ENCODE measurements at regions not wholly inside any gene's neighbourhood (a gene's known extent, or its start where the extent isn't known, plus 50 kb on each side); places are given as distances from the start of the nearest gene placed in this dataset.

DNA sequence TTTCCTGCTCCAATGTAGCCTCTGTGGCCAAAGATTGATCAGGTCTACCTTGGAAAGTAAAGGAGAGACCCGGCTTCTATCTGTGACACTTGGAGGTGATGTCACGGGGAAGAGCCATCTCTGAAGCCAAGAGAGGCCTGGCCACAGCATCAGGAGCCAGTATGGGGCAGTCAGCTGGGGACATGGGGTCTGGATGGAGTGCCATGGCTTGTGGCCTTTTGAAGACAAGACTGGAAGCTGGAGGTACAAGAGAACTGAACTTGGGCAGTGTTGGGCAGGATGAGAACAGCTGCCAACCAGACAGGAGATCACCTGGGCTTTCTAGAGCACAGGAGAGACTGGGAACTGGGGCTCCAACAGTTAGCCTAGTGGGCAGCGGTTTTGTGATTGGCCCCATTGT lies 190.7 kb downstream of the TENT4A start:
- POLR2A ChIA-PET (ENCODE audit: unreplicated experiment) = no interaction called here
- intact Hi-C loops (cut with micrococcal nuclease) = no loop called here
- H4K8ac ChIP-seq (ENCODE audit: low read depth in 2 of 2, low read length in 2 of 2) = no peak overlapping the region

More for the DNA sequence above, 190.7 kb downstream of the TENT4A start:
- no peak overlapping the region for H4K91ac ChIP-seq (ENCODE audit: insufficient read depth, low read depth, low read length)
- no peak overlapping the region for H3K9ac ChIP-seq (ENCODE audit: low read depth, low read length)
- H4K5ac ChIP-seq (ENCODE audit: low read depth, low read length) = no peak overlapping the region
- no peak overlapping the region for H3K23ac ChIP-seq (ENCODE audit: low read depth, low read length)
- no peak overlapping the region for H3K27ac ChIP-seq (ENCODE audit: insufficient read depth, low read length)
- peaks cover 42% of the 10 kb centered on the region for H3K9me3 ChIP-seq (ENCODE audit: control insufficient read depth, insufficient read depth, low read length)
- no peaks in the 10 kb centered on the region for H3K27me3 ChIP-seq (ENCODE audit: control insufficient read depth, insufficient read depth, low read length)
- no peaks in the 10 kb centered on the region for H3K36me3 ChIP-seq (ENCODE audit: control insufficient read depth, insufficient read depth, low read length)
- CTCF ChIA-PET = no interaction called here
- H3K4ac ChIP-seq (ENCODE audit: low read depth, low read length) = no peak overlapping the region
- H3K9me1 ChIP-seq (ENCODE audit: insufficient read depth, low read length) = no peaks in the 10 kb centered on the region
- no peak overlapping the region for H2BK120ac ChIP-seq (ENCODE audit: low read depth, low read length)
- H2BK20ac ChIP-seq (ENCODE audit: low read depth, low read length) = no peak overlapping the region
- H2AK5ac ChIP-seq (ENCODE audit: low read depth, low read length) = no peak overlapping the region
- H3K4me2 ChIP-seq (ENCODE audit: low read depth, low read length) = no peak overlapping the region
- H3K4me3 ChIP-seq (ENCODE audit: insufficient read depth, low read depth, low read length) = no peak overlapping the region
- H2BK5ac ChIP-seq (ENCODE audit: low read depth, low read length, poor library complexity, severe bottlenecking) = no peak overlapping the region
- H3K56ac ChIP-seq (ENCODE audit: extremely low read depth, insufficient read depth, low read length) = no peak overlapping the region
- no peaks in the 10 kb centered on the region for H4K20me1 ChIP-seq (ENCODE audit: insufficient read depth, low read length)
- TF ChIP-seq MXI1 (IDR thresholded peaks at IDR 0.05; ENCODE audit: borderline replicate concordance, low read depth, low read length) = no peak
- TF ChIP-seq, protein P1, sequence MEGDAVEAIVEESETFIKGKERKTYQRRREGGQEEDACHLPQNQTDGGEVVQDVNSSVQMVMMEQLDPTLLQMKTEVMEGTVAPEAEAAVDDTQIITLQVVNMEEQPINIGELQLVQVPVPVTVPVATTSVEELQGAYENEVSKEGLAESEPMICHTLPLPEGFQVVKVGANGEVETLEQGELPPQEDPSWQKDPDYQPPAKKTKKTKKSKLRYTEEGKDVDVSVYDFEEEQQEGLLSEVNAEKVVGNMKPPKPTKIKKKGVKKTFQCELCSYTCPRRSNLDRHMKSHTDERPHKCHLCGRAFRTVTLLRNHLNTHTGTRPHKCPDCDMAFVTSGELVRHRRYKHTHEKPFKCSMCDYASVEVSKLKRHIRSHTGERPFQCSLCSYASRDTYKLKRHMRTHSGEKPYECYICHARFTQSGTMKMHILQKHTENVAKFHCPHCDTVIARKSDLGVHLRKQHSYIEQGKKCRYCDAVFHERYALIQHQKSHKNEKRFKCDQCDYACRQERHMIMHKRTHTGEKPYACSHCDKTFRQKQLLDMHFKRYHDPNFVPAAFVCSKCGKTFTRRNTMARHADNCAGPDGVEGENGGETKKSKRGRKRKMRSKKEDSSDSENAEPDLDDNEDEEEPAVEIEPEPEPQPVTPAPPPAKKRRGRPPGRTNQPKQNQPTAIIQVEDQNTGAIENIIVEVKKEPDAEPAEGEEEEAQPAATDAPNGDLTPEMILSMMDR (conservative IDR thresholded peaks at IDR 0.05; ENCODE audit: low read depth, low read length) = no peak
- TF ChIP-seq, protein P2, sequence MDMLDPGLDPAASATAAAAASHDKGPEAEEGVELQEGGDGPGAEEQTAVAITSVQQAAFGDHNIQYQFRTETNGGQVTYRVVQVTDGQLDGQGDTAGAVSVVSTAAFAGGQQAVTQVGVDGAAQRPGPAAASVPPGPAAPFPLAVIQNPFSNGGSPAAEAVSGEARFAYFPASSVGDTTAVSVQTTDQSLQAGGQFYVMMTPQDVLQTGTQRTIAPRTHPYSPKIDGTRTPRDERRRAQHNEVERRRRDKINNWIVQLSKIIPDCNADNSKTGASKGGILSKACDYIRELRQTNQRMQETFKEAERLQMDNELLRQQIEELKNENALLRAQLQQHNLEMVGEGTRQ (IDR thresholded peaks at IDR 0.05; ENCODE audit: low read depth, low read length) = no peak
- no peak for TF ChIP-seq RAD21 (IDR thresholded peaks at IDR 0.05; ENCODE audit: low read length)
- TF ChIP-seq CEBPB (IDR thresholded peaks at IDR 0.05; ENCODE audit: low read depth, low read length) = no peak
- TF ChIP-seq, protein P3, sequence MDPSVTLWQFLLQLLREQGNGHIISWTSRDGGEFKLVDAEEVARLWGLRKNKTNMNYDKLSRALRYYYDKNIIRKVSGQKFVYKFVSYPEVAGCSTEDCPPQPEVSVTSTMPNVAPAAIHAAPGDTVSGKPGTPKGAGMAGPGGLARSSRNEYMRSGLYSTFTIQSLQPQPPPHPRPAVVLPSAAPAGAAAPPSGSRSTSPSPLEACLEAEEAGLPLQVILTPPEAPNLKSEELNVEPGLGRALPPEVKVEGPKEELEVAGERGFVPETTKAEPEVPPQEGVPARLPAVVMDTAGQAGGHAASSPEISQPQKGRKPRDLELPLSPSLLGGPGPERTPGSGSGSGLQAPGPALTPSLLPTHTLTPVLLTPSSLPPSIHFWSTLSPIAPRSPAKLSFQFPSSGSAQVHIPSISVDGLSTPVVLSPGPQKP (IDR thresholded peaks at IDR 0.05; ENCODE audit: borderline replicate concordance, low read depth, low read length) = no peak
- TF ChIP-seq CHD1 (IDR thresholded peaks at IDR 0.05; ENCODE audit: low read depth, low read length) = no peak
- no peak for TF ChIP-seq POLR2A (IDR thresholded peaks at IDR 0.05; ENCODE audit: low read depth, low read length)
- TF ChIP-seq FOS (IDR thresholded peaks at IDR 0.05; ENCODE audit: low read depth, low read length) = no peak
- no peak for TF ChIP-seq MAFK (IDR thresholded peaks at IDR 0.05; ENCODE audit: low read depth, low read length)
- TF ChIP-seq RFX5 (IDR thresholded peaks at IDR 0.05; ENCODE audit: low read depth, low read length) = no peak
- TF ChIP-seq NFE2L2 (IDR thresholded peaks at IDR 0.05; ENCODE audit: low read depth, low read length) = no peak
- no peak for TF ChIP-seq BHLHE40 (IDR thresholded peaks at IDR 0.05; ENCODE audit: low read depth, low read length)
- no peak for TF ChIP-seq SMC3 (IDR thresholded peaks at IDR 0.05; ENCODE audit: low read depth, low read length)
- no peak for TF ChIP-seq MAZ (IDR thresholded peaks at IDR 0.05; ENCODE audit: borderline replicate concordance, low read depth, low read length)
- TF ChIP-seq RCOR1 (IDR thresholded peaks at IDR 0.05; ENCODE audit: insufficient replicate concordance, low read length) = no peak
- DNase-seq (no peak), ATAC-seq (ENCODE audit: low read depth) (no peak)
- 8% methylated on average over 2 of the region's 3 CpGs; no CpG with 5 or more reads in 1 of the 2 experiments for WGBS, 2 experiments (ENCODE audit: extremely low coverage in 2 of 2, insufficient read length in 1 of 2)
- dilution Hi-C loops (cut with HindIII; ENCODE audit: low sequenced_read_pairs, unreplicated experiment) (no loop called here), in situ Hi-C loops (cut with MboI; ENCODE audit: low sequenced_read_pairs) (no loop called here)
- no peak overlapping the region for H3K18ac ChIP-seq (ENCODE audit: low read depth, low read length)
- H3K4me1 ChIP-seq (ENCODE audit: control insufficient read depth, insufficient read depth, low read length) = no peaks in the 10 kb centered on the region
- no peak overlapping the region for H2AK9ac ChIP-seq (replicated peaks; ENCODE audit: low read depth, low read length, poor library complexity)
- no TSS peak for BruUV-seq (replicated peaks)
- H3K14ac ChIP-seq (replicated peaks; ENCODE audit: low read depth, low read length) = no peak overlapping the region
- H3K79me1 ChIP-seq (ENCODE audit: low read depth in 1 of 2, low read length in 2 of 2) = no peaks in the 10 kb centered on the region
- H2BK15ac ChIP-seq (ENCODE audit: low read depth, low read length) = no peak overlapping the region
- H2AFZ ChIP-seq (replicated peaks; ENCODE audit: low read length, poor library complexity) = no peak overlapping the region

All from IMR-90 (cell line).